DND-41 (cell line): ENCODE measurements at regions not wholly inside any gene's neighbourhood (a gene's known extent, or its start where the extent isn't known, plus 50 kb on each side); places are given as distances from the start of the nearest gene placed in this dataset.
"Not testable (repeated sequence)": the region's sequence is repeated elsewhere in the genome, so short reads cannot be mapped to it uniquely, and the experiment has no call there.

Experiments
- EZH2 ChIP-seq: IDR thresholded peaks from 3 replicates; pipeline ENCODE4 v1.6.1; 2012; ENCODE audit warnings: borderline replicate concordance, low read depth, mild to moderate bottlenecking, moderate library complexity, low read length, inconsistent platforms; ENCODE audit not compliant: severe bottlenecking
- TF ChIP-seq, protein P1 (sequence below): IDR thresholded peaks from 2 replicates; pipeline ENCODE4 v1.5.1; 2012; ENCODE audit warnings: borderline replicate concordance, low read length, moderate library complexity, mild to moderate bottlenecking; ENCODE audit not compliant: poor library complexity, severe bottlenecking; ENCODE audit errors: extremely low read depth

DNA sequence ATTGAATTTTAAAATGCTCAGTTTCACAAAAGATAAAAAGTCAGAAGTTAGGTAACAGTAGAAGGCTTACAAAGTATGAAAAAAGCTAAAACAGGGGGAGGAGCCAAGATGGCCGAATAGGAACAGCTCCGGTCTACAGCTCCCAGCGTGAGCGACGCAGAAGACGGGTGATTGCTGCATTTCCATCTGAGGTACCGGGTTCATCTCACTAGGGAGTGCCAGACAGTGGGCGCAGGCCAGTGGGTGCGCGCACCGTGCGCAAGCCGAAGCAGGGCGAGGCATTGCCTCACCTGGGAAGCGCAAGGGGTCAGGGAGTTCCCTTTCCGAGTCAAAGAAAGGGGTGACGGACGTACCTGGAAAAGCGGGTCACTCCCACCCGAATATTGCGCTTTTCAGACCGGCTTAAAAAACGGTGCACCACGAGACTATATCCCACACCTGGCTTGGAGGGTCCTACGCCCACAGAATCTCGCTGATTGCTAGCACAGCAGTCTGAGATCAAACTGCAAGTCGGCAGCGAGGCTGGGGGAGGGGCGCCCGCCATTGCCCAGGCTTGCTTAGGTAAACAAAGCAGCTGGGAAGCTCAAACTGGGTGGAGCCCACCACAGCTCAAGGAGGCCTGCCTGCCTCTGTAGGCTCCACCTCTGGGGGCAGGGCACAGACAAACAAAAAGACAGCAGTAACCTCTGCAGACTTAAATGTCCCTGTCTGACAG, 420.6 kb downstream of the ZFHX3 start:
- TF ChIP-seq, protein P1, sequence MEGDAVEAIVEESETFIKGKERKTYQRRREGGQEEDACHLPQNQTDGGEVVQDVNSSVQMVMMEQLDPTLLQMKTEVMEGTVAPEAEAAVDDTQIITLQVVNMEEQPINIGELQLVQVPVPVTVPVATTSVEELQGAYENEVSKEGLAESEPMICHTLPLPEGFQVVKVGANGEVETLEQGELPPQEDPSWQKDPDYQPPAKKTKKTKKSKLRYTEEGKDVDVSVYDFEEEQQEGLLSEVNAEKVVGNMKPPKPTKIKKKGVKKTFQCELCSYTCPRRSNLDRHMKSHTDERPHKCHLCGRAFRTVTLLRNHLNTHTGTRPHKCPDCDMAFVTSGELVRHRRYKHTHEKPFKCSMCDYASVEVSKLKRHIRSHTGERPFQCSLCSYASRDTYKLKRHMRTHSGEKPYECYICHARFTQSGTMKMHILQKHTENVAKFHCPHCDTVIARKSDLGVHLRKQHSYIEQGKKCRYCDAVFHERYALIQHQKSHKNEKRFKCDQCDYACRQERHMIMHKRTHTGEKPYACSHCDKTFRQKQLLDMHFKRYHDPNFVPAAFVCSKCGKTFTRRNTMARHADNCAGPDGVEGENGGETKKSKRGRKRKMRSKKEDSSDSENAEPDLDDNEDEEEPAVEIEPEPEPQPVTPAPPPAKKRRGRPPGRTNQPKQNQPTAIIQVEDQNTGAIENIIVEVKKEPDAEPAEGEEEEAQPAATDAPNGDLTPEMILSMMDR, result not testable (repeated sequence)
- not testable (repeated sequence) for TF ChIP-seq EZH2
